Testis (tissue), 2 donors: ENCODE measurements at regions not wholly inside any gene's neighbourhood (a gene's known extent, or its start where the extent isn't known, plus 50 kb on each side); places are given as distances from the start of the nearest gene placed in this dataset.

ENCODE experiments used
- POLR2A ChIP-seq: fragments of 450-650 bp; IDR thresholded peaks from one replicate; pipeline ENCODE4 v1.6.1; 2017; ENCODE audit warnings: antibody characterized with exemption, mild to moderate bottlenecking, moderate library complexity
- TF ChIP-seq, protein P1 (sequence below), 3 experiments: fragments of 450-650 bp in 2 of 3; fragments of 200-600 bp in 1 of 3; sonication (generic) in 1 of 3; IDR thresholded peaks; one replicate each; pipeline ENCODE4 v1.5.1; 2016 to 2019; ENCODE audit warnings: antibody characterized with exemption in 3 of 3, mild to moderate bottlenecking in 2 of 3, moderate library complexity in 1 of 3

DNA sequence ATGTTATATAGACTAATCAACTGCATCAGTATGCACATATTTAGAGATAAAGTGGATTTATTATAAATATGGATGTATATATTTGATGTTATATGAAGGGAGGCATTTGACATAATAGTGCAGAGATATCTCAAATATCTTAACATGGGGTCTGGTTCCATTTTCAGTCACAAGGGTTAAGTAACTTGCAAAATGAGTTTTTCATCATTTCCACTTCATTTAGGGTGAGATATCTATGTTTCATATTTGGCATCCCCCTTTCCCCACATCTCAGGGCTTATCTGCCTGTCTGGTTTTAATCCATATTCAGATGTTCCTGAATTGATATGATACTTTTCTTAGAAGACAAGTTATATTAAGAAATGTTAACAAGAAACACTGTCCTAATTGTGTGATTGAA, 2141.2 kb downstream of the PCDH9 start:
- TF ChIP-seq, protein P1, sequence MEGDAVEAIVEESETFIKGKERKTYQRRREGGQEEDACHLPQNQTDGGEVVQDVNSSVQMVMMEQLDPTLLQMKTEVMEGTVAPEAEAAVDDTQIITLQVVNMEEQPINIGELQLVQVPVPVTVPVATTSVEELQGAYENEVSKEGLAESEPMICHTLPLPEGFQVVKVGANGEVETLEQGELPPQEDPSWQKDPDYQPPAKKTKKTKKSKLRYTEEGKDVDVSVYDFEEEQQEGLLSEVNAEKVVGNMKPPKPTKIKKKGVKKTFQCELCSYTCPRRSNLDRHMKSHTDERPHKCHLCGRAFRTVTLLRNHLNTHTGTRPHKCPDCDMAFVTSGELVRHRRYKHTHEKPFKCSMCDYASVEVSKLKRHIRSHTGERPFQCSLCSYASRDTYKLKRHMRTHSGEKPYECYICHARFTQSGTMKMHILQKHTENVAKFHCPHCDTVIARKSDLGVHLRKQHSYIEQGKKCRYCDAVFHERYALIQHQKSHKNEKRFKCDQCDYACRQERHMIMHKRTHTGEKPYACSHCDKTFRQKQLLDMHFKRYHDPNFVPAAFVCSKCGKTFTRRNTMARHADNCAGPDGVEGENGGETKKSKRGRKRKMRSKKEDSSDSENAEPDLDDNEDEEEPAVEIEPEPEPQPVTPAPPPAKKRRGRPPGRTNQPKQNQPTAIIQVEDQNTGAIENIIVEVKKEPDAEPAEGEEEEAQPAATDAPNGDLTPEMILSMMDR (IDR thresholded peaks at IDR 0.05): no peak
- TF ChIP-seq POLR2A: no peak
